ENCODE measurements at regions not wholly inside any gene's neighbourhood (a gene's known extent, or its start where the extent isn't known, plus 50 kb on each side); places are given as distances from the start of the nearest gene placed in this dataset.

GRCh38 chr9:88734527-88734926, 199.5 kb downstream of the NXNL2 start:
- DNase-seq (ENCODE audit: low spot score), result no peak

DNA sequence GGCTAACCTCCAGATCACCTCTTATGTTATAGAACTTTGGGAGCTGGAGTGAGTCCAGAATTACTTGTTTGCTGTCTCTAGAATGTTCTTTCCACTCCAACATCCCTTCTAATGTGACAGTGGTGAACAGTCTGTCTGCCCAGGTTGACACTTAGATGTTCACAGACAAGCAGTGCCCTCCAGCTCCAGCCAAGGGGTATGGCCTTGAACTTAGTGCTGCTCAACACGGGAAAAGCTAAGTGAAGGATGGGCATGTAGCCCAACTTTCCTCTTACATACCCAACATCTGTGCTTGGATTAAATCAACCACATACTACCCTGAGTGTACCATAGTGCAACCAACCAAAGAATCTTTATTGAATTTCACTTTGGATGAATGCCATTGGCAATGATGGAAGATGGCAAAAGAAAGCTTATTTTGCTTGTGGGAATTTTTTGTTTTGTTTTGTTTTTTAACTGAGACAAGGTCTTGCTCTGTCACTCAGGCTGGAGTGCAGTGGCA, 201.2 kb downstream of the NXNL2 start:
- no peak for DNase-seq (ENCODE audit: low spot score)

GRCh38 chr9:88737031-88737430, 202.1 kb downstream of the NXNL2 start:
- no peak for DNase-seq (ENCODE audit: low spot score)

DNA sequence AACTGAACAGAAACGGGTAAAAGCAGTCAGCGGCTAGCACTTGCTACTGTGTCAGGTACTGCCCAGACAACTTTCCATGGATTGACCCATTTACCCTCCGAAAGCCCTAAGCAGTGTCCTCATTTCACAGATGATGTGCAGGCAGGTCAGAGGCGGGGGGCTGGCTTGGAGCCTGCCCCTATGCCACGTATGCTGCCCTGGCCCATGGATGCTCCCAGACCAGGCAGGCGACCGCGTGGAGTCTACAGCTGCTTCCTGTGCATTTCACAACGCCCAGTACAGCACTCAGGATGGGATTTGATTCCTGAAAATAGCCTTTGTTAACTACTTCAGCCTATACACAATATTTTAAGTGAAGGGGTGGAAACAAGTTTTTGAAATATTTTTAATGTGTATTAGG, 202.9 kb downstream of the NXNL2 start:
- peak; percentile 25 for DNase-seq (ENCODE audit: low spot score)

GRCh38 chr9:88738709-88739108, 203.7 kb downstream of the NXNL2 start:
- DNase-seq (ENCODE audit: low spot score), result no peak

DNA sequence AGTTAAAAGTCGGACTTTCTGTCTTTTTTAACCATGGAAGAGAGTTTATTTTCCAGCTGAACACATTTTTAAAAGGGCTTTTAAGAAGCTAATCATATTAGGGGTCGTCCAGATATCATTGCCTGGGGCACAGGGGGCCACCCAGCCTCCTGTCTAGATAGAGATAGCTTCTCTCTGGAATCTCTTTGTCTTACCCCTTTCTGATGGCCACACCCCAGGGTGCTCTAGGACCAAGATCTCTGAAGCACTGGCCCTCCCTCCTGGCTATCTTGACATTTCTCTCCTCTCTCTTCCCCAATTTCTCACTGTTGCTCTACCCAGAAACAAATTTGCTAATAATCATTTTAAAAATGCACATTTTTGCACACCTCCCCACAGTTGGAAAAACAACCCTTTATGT, 204.4 kb downstream of the NXNL2 start:
- DNase-seq (ENCODE audit: low spot score), result no peak

DNA sequence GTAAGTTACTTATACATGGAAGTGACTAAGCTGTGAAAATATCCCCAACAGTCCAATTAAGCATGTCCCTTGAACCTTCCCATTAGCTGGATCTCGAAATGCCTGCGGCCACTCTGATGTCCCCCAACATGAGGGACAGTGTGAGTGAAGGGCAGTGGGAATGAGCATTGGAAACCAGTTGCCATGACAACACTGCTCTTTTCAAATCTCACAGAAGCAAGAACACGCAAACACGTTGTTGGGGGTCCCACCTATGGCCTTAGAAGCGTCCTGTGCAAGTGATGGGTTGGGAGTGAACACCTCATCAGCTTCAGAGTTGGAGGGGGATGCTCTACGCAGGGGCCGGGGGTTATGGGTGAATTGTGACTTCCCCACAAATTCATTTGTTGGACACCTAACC, 205.9 kb downstream of the NXNL2 start:
- DNase-seq (ENCODE audit: low spot score), result no peak

- no peak for DNase-seq (ENCODE audit: low spot score)
These were observed 206.4 kb downstream of the NXNL2 start for GRCh38 chr9:88741335-88741734.

GRCh38 chr9:88742483-88742882, 207.5 kb downstream of the NXNL2 start:
- DNase-seq (ENCODE audit: low spot score), result no peak

GRCh38 chr9:88742905-88743304, 207.9 kb downstream of the NXNL2 start:
- no peak for DNase-seq (ENCODE audit: low spot score)

GRCh38 chr9:88745276-88746001, 210.5 kb downstream of the NXNL2 start:
- DNase-seq (ENCODE audit: low spot score), result no peak

- DNase-seq (ENCODE audit: low spot score), result no peak
These were observed 211.2 kb downstream of the NXNL2 start for GRCh38 chr9:88746029-88746742.

- DNase-seq (ENCODE audit: low spot score), result no peak
These were observed 211.9 kb downstream of the NXNL2 start for GRCh38 chr9:88746743-88747398.

DNA sequence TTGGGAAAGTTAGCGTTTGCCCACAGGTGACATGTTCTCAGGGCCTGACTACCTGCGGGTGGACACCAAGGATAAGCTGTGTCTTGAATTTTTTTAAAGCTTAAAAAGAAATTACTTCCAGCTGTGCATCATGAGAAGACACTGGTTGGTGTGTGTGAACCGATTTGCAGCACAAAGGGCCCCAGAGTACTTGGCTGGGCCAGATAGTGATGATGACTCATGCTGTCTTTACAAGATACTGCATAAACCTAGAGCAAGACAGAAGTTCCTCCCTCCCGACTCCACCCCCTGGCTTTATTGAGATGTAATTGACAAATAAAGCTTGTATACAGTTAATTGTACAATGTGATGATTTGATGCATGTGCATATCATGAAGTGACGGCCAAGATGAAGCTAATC, 212.8 kb downstream of the NXNL2 start:
- DNase-seq (ENCODE audit: low spot score), result no peak

DNA sequence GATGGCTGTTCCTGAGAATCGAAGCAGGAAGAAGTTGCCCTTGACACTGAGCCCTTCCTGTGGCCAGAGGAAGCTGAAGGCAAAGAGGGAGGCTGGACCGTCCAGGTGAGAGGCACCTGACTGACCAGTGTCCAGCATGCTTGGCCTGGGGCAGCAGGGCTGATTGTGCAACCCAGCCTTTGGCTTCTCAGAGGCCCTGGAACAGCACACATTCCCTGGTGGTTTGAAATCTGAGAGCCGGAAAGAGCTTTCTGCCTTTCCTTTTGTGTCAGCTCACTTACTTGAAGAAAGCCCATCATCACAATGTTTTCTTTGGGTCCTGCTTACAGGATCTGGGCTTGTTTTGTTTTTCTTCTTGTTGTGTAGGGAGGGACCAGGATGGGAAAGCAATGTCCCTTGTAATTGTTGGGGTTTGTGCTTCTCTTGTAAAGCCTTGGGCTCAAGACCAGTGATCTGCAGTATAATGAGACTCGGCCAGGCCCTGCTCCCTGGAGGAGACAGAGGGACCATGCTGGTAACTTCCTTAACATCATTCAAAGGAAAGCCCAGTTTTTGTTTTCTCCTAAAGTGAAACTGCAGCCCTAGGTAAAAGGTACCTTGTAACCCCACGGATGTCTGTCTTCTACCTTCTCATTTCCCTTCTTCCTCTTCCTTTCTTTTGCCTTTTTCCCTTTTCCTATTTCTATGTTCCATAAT, 213.7 kb downstream of the NXNL2 start:
- no peak for DNase-seq (ENCODE audit: low spot score)

GRCh38 chr9:88749420-88749819, 214.4 kb downstream of the NXNL2 start:
- DNase-seq (ENCODE audit: low spot score), result no peak

- DNase-seq (ENCODE audit: low spot score), result no peak
These were observed 215.9 kb downstream of the NXNL2 start for GRCh38 chr9:88750832-88751360.

- no peak for DNase-seq (ENCODE audit: low spot score)
These were observed 216.8 kb downstream of the NXNL2 start for GRCh38 chr9:88751781-88752180.

DNA sequence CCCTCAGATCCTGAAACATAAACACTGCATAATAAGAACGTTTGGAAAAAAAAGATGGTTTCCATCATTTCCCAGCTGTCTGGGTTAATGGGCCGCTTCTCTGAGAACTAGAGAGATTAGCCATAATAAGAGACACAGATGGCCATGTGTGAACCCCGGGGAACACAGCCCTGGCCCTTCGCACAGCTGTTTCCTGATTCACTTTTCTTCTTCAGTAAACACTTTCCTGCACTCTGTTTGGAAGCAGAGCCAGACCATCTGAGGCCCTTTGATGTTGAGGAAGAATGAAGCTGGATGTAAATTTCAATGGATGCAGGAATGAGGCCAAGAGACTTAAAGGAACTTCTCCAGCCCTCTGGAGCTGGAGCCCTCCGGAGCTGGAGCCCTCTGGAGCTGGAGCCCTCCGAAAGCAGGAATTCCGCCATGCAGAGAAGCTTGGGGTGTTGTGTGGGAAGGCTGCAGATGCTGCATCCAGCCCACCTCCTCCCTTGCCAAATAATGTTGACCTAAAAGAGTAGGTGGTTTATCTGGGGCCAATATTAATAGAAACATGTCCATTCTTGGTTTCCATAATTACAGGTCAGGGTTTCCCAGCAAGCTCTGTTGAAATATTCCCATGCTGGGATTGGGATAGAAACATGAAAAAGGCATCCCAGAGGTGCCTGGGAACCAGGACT, 218.9 kb downstream of the NXNL2 start:
- DNase-seq (ENCODE audit: low spot score), result no peak

DNA sequence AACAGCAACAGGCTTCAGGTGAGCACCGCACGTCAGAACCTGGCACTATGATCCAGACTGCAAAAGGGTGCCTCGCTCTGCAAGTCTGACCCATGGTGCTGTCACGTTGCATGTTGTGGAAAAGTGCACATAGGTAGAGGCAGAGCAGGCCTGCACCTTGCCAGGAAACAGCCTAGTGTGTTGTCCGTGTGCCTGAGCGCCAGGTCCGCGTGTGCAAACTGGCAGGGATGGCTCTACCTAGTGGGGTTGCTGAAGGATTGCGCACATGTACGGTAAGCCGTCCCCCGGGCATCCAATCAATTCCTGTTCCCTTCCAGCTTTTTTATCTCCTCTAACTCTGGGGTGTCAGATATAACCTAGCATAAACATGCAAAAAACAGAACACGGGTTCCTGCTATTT, 219.5 kb downstream of the NXNL2 start:
- no peak for DNase-seq (ENCODE audit: low spot score)

DNA sequence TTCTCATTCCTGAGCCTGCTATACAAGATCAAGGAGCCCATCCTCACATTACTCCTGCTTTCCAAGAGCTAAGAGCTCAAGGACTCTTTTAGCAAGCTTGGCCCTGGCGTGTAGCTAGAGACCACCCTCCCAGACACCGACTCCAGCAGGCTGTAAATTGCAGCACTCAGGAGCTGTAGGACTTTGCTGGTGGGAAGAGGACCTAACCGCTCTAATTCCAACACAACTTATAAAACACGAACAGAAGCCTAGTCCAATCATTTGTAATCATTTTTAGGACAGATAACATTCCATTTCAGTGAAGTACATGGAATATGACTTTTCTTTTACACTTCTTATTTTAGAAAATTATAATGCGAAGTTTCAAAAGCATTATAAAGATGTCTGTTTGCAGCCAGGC, 219.9 kb downstream of the NXNL2 start:
- no peak for DNase-seq (ENCODE audit: low spot score)

All from kidney capillary endothelial cell (primary cell).